Naive thymus-derived CD4-positive, alpha-beta T cell (primary cell): ENCODE measurements at regions not wholly inside any gene's neighbourhood (a gene's known extent, or its start where the extent isn't known, plus 50 kb on each side); places are given as distances from the start of the nearest gene placed in this dataset.
"Not testable (repeated sequence)": the region's sequence is repeated elsewhere in the genome, so short reads cannot be mapped to it uniquely, and the experiment has no call there.

Experiments
- ATAC-seq: fragments of 150-1000 bp; cut with Tn5 transposase; 2 replicates; pipeline ENCODE4 v1.10.0; 2021; ENCODE audit warnings: mild to moderate bottlenecking, moderate library complexity
- CTCF ChIA-PET: fragments of 350-600 bp; sonication (Branson Sonifier 250); formaldehyde crosslinking; loops from one replicate; lab custom pipeline; 2021; ENCODE audit warnings: antibody characterized with exemption; lab: Charles Lee
- POLR2A ChIA-PET: fragments of 350-600 bp; sonication (Branson Sonifier 250); formaldehyde crosslinking; loops from one replicate; lab custom pipeline; 2021; ENCODE audit warnings: antibody characterized with exemption, inconsistent platforms; lab: Charles Lee
- DNase-seq, 9 donors: peaks; one replicate each; pipeline versions ENCODE4 v3.0.0 to v3.0.0-alpha.2; 2020 to 2022; ENCODE audit warnings: mixed read lengths in 1 of 9
- H3K27ac ChIP-seq: one replicate; pipeline ENCODE4 v1.7.0; 2013; ENCODE audit warnings: mild to moderate bottlenecking, low read depth, low read length, moderate library complexity
- H3K27me3 ChIP-seq, 2 donors: one replicate each; pipeline ENCODE4 v1.7.0; 2013; ENCODE audit warnings: low read length in 2 of 2, mild to moderate bottlenecking in 2 of 2, moderate library complexity in 2 of 2; ENCODE audit not compliant: control insufficient read depth in 2 of 2, insufficient read depth in 2 of 2
- H3K36me3 ChIP-seq, 3 experiments: 1 replicate in 2 of 3; 2 replicates in 1 of 3; pipeline ENCODE4 v1.7.0; 2013; ENCODE audit warnings: low read length in 3 of 3, mild to moderate bottlenecking in 3 of 3, moderate library complexity in 1 of 3; ENCODE audit not compliant: insufficient read depth in 3 of 3, control insufficient read depth in 2 of 3
- H3K4me1 ChIP-seq, 2 donors: one replicate each; pipeline ENCODE4 v1.7.0; 2013; ENCODE audit warnings: low read length in 2 of 2, mild to moderate bottlenecking in 2 of 2, moderate library complexity in 1 of 2; ENCODE audit not compliant: control insufficient read depth in 2 of 2, insufficient read depth in 2 of 2
- H3K4me3 ChIP-seq: 2 replicates; pipeline ENCODE4 v1.7.0; 2013; ENCODE audit warnings: mild to moderate bottlenecking, low read length
- H3K9me3 ChIP-seq, 3 experiments: 1 replicate in 2 of 3; 2 replicates in 1 of 3; pipeline ENCODE4 v1.7.0; 2013; ENCODE audit warnings: low read length in 3 of 3; ENCODE audit not compliant: control insufficient read depth in 2 of 3
- H3K27ac Mint-ChIP-seq, 9 donors: one replicate each; pipeline ENCODE4 v1.8.0; 2020 to 2022; ENCODE audit warnings: mixed read lengths in 9 of 9, mild to moderate bottlenecking in 8 of 9, moderate library complexity in 5 of 9, inconsistent platforms in 2 of 9
- H3K27me3 Mint-ChIP-seq, 5 donors: one replicate each; pipeline ENCODE4 v1.8.0; 2021 to 2022; ENCODE audit warnings: mixed read lengths in 5 of 5, mild to moderate bottlenecking in 1 of 5
- H3K36me3 Mint-ChIP-seq, 5 donors: one replicate each; pipeline ENCODE4 v1.8.0; 2020 to 2022; ENCODE audit warnings: mixed read lengths in 5 of 5, mild to moderate bottlenecking in 3 of 5, inconsistent platforms in 1 of 5
- H3K4me1 Mint-ChIP-seq, 7 donors: one replicate each; pipeline ENCODE4 v1.8.0; 2020 to 2022; ENCODE audit warnings: mixed read lengths in 7 of 7, mild to moderate bottlenecking in 3 of 7, inconsistent platforms in 1 of 7
- H3K4me3 Mint-ChIP-seq, 10 donors: one replicate each; pipeline ENCODE4 v1.8.0; 2020 to 2022; ENCODE audit warnings: mild to moderate bottlenecking in 10 of 10, mixed read lengths in 10 of 10, moderate library complexity in 6 of 10, inconsistent platforms in 2 of 10
- H3K9me3 Mint-ChIP-seq, 11 donors: one replicate each; pipeline ENCODE4 v1.8.0; 2020 to 2022; ENCODE audit warnings: mixed read lengths in 11 of 11, mild to moderate bottlenecking in 4 of 11, inconsistent platforms in 1 of 11, moderate library complexity in 1 of 11
- intact Hi-C, 2 donors: fragments of 100-400 bp; cut with micrococcal nuclease; formaldehyde crosslinking; loops; one replicate each; pipeline ENCODE4 v1.15.1; 2023

DNA sequence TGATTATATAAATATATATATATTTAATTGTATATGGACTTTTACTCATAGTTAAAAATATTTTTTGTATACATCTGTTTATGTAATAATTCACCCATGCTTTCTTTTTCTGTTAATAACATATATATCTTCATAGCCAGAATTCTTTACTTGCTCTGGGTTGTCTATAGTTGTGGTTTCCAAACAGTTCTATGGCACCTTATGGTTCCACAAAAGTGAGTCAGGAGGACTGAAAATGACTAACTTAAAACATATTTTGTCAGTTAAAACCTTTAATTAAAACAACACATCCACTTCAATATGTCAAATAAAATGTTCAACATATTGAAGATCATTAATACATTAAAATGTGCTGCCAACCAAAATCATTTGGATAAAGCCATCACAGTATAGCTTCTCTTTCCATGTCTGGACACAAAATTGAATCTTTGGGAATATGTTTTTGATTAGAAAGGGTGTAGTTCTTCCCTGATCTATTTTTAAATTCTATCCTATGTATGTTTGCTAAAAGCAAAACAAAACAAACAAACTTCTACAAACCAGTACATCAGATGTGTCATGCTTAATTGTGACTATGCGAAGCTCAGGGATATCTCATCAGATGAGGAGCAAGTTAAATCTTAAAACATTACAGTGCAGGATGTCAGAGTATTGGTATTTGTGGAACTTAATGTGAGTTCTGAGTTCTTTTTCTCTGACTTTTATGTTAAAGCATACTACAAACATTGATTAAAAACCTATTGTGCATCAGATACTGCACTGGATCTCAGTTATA, 1488.4 kb upstream of the TENM4 start:
- H3K27ac ChIP-seq = no peak overlapping the region
- intact Hi-C loops = no loop called here
- no peaks in the 10 kb centered on the region for H3K9me3 ChIP-seq
- Mint-ChIP-seq H3K36me3 (no peaks in the 10 kb centered on the region), H3K27me3 (no peaks in the 10 kb centered on the region), H3K27ac (no peak overlapping the region), H3K4me3 (no peak overlapping the region), H3K9me3 (peaks cover 0 to 21% (median 2%) of the 10 kb centered on the region in 11 donors), H3K4me1 (no peaks in the 10 kb centered on the region)
- CTCF ChIA-PET = no interaction called here
- DNase-seq (no peak), ATAC-seq (no peak)
- POLR2A ChIA-PET = no interaction called here
- no peaks in the 10 kb centered on the region for H3K36me3 ChIP-seq
- H3K4me3 ChIP-seq = no peak overlapping the region
- no peaks in the 10 kb centered on the region for H3K27me3 ChIP-seq
- no peaks in the 10 kb centered on the region for H3K4me1 ChIP-seq

DNA sequence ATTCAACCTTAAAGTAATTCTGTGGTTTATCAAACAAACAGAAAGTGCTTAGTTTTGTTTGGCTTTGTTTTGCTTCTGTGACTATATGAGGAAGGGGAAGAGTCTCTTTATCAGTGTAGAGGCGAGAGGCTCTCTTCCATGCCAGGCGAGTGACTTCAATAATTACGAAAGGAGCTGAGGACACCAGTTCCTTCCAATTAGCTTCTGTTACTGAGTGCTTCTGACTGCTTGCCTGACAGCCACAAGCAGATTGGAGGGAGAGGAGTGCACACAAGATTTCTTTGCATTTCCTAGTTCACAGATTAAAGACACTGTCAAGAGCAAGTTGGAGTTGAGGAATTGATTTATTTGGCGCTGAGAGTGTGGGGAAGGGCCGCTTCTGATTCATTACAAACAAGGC, 1484.5 kb upstream of the TENM4 start:
- H3K27me3 ChIP-seq = no peaks in the 10 kb centered on the region
- H3K36me3 ChIP-seq = no peaks in the 10 kb centered on the region
- no peaks in the 10 kb centered on the region for H3K27me3 Mint-ChIP-seq
- CTCF ChIA-PET = no interaction called here
- H3K27ac Mint-ChIP-seq = no peak overlapping the region
- DNase-seq = no peak
- no peak overlapping the region for H3K4me3 ChIP-seq
- no peak for ATAC-seq
- no peak overlapping the region for H3K27ac ChIP-seq
- no peaks in the 10 kb centered on the region for H3K4me1 ChIP-seq
- intact Hi-C loops = no loop called here
- H3K9me3 Mint-ChIP-seq = peaks cover 0 to 16% (median 5%) of the 10 kb centered on the region in 11 donors
- no peak overlapping the region for H3K4me3 Mint-ChIP-seq
- no peaks in the 10 kb centered on the region for H3K4me1 Mint-ChIP-seq
- H3K9me3 ChIP-seq = no peaks in the 10 kb centered on the region
- no peaks in the 10 kb centered on the region for H3K36me3 Mint-ChIP-seq
- POLR2A ChIA-PET = no interaction called here

DNA sequence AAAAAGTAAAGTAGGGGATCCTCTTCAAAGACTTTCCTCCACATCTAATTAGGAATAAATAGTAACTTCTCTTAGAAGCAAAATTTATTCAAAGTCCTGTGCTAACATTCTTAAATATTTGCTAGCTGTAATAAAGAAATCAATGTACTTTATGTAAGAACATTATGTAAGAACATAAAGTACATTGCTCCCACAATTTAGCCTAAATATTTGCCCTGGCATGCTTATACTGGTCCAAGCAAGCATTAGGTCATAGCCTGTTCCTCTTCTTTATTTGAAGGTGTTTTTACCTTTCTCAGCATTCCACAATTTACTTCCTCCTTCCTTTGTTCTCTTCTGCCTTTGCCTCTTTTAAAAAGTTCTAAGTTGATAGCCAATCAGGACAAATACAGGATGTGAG, 1480.5 kb upstream of the TENM4 start:
- H3K27me3 ChIP-seq, H3K9me3 ChIP-seq, intact Hi-C loops, H3K4me3 Mint-ChIP-seq, H3K4me1 Mint-ChIP-seq, H3K27ac ChIP-seq, H3K36me3 ChIP-seq, ATAC-seq, H3K4me1 ChIP-seq, H3K36me3 Mint-ChIP-seq, DNase-seq, H3K27me3 Mint-ChIP-seq, H3K4me3 ChIP-seq, POLR2A ChIA-PET, H3K27ac Mint-ChIP-seq, CTCF ChIA-PET: not testable (repeated sequence)
- peaks cover 0 to 11% (median 4%) of the 10 kb centered on the region in 11 donors for H3K9me3 Mint-ChIP-seq

DNA sequence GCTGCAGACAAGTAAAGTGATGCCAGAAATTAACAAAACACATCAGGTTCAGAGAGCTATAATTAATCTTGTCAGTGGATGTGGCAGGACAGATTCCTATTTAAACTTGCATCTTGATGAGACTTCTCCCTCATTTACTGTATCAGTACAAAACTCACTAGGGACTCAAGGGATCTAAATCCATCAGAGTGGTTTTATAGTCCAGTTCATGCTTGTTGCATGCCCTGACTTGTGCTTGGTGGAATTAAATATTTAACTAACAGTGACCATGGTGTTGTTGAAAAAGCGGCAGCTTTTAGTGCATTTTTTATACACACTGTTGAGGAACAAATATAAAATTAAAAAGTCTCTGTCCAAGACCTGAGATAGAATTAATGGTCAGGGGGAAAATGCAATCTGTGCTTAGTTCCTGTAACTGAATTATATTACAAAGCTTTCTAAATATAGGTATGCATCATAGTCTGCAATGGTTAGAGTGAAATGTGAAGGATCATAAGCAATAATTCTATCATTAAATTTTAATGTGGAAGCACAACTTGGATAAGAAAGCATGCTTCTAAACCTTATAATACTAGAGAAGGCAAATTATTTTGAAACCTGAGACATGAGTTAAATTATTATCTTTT, 1475.5 kb upstream of the TENM4 start:
- DNase-seq (no peak), ATAC-seq (no peak)
- Mint-ChIP-seq H3K27ac (no peak overlapping the region), H3K4me3 (no peak overlapping the region), H3K9me3 (peaks cover 0 to 11% (median 0%) of the 10 kb centered on the region in 11 donors), H3K4me1 (no peaks in the 10 kb centered on the region), H3K27me3 (no peaks in the 10 kb centered on the region), H3K36me3 (no peaks in the 10 kb centered on the region)
- H3K27ac ChIP-seq = no peak overlapping the region
- POLR2A ChIA-PET = no interaction called here
- no peaks in the 10 kb centered on the region for H3K4me1 ChIP-seq
- no peak overlapping the region for H3K4me3 ChIP-seq
- H3K9me3 ChIP-seq = no peaks in the 10 kb centered on the region
- no peaks in the 10 kb centered on the region for H3K36me3 ChIP-seq
- no peaks in the 10 kb centered on the region for H3K27me3 ChIP-seq
- CTCF ChIA-PET = no interaction called here
- intact Hi-C loops = no loop called here

DNA sequence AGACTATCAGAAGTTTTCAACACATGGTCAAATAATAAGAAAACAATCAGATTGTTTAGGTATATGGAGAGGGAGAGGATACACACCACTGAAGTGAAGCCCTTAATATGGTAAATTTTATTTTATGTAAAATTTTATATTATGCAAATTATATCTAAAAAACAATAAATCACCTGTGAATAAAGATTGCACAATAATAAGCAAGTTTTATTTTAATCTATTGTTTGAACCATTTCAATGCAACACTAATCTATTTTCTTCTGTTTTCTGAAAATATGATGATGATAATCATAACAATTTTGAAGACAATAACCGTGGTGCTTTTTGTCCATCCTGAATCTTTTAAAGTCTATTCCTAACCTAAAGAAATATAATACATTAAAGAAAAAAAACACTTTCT, 1473.5 kb upstream of the TENM4 start:
- intact Hi-C loops = no loop called here
- Mint-ChIP-seq H3K4me3 (no peak overlapping the region), H3K36me3 (no peaks in the 10 kb centered on the region), H3K4me1 (no peaks in the 10 kb centered on the region), H3K9me3 (peaks cover 0 to 12% (median 0%) of the 10 kb centered on the region in 11 donors), H3K27ac (no peak overlapping the region), H3K27me3 (no peaks in the 10 kb centered on the region)
- ChIA-PET POLR2A (no interaction called here), CTCF (no interaction called here)
- Histone ChIP-seq H3K9me3 (no peaks in the 10 kb centered on the region), H3K36me3 (no peaks in the 10 kb centered on the region), H3K4me3 (no peak overlapping the region), H3K27me3 (no peaks in the 10 kb centered on the region), H3K4me1 (no peaks in the 10 kb centered on the region), H3K27ac (no peak overlapping the region)
- ATAC-seq (no peak), DNase-seq (no peak)

DNA sequence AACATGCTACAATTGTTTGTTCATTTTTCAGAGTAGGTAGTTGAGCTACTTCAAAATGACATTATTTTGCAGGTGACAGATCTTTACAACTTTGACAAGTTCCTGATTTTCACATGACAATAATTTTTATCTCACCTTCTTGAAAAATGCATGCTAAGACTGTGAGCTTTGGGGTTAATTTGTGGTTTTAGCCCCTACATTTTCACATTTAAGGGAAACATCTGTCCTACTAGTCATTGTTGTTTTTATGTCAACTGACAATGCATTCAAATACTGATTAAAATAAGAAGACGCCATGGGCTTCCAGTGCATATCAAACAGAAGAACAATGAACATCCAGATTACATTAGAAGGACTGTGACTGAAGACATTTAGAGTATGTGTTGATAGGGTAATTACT, 1470.8 kb upstream of the TENM4 start:
- H3K36me3 ChIP-seq = no peaks in the 10 kb centered on the region
- Mint-ChIP-seq H3K36me3 (no peaks in the 10 kb centered on the region), H3K27me3 (no peaks in the 10 kb centered on the region), H3K27ac (no peak overlapping the region), H3K4me1 (no peaks in the 10 kb centered on the region), H3K4me3 (no peak overlapping the region), H3K9me3 (peaks cover 0 to 20% (median 1%) of the 10 kb centered on the region in 11 donors)
- DNase-seq (no peak), ATAC-seq (no peak)
- no peak overlapping the region for H3K4me3 ChIP-seq
- no peaks in the 10 kb centered on the region for H3K27me3 ChIP-seq
- POLR2A ChIA-PET = no interaction called here
- intact Hi-C loops = no loop called here
- CTCF ChIA-PET = no interaction called here
- no peaks in the 10 kb centered on the region for H3K9me3 ChIP-seq
- no peak overlapping the region for H3K27ac ChIP-seq
- H3K4me1 ChIP-seq = no peaks in the 10 kb centered on the region

DNA sequence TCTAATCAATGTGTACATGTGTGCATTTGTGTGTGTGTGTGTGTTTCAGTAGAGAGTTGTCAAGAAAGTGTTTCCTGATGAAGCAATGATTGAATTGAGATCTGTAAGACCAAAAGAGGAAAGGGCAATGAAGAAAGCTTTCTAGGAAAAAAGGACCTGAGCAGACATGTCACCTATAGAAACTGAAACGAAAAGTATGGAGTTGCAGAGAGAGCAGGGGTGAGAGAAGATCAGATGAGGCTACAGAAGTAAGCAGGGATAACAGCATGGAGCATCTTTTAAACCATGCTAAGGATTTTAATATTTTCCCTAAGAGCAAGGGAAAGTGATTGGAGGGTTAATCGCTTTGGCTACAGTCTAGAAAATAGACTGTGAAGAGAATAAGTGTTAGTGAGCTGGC, 1459.4 kb upstream of the TENM4 start:
- Histone ChIP-seq H3K27ac (no peak overlapping the region), H3K27me3 (no peaks in the 10 kb centered on the region), H3K4me3 (no peak overlapping the region), H3K9me3 (no peaks in the 10 kb centered on the region), H3K36me3 (no peaks in the 10 kb centered on the region), H3K4me1 (no peaks in the 10 kb centered on the region)
- DNase-seq = no peak
- no peak overlapping the region for H3K27ac Mint-ChIP-seq
- intact Hi-C loops = no loop called here
- no peaks in the 10 kb centered on the region for H3K27me3 Mint-ChIP-seq
- H3K9me3 Mint-ChIP-seq = peaks cover 0 to 23% (median 5%) of the 10 kb centered on the region in 11 donors
- peaks cover 0 to 6% (median 0%) of the 10 kb centered on the region in 7 donors for H3K4me1 Mint-ChIP-seq
- no peak overlapping the region for H3K4me3 Mint-ChIP-seq
- no peaks in the 10 kb centered on the region for H3K36me3 Mint-ChIP-seq
- ATAC-seq = no peak
- CTCF ChIA-PET = no interaction called here
- POLR2A ChIA-PET = no interaction called here
